Kidney tubule cell (primary cell): ENCODE measurements at regions not wholly inside any gene's neighbourhood (a gene's known extent, or its start where the extent isn't known, plus 50 kb on each side); places are given as distances from the start of the nearest gene placed in this dataset.
"Not testable (repeated sequence)": the region's sequence is repeated elsewhere in the genome, so short reads cannot be mapped to it uniquely, and the experiment has no call there.

Experiments
- DNase-seq: peaks from one replicate; pipeline ENCODE4 v3.0.0-alpha.2; 2018; ENCODE audit warnings: low spot score

DNA sequence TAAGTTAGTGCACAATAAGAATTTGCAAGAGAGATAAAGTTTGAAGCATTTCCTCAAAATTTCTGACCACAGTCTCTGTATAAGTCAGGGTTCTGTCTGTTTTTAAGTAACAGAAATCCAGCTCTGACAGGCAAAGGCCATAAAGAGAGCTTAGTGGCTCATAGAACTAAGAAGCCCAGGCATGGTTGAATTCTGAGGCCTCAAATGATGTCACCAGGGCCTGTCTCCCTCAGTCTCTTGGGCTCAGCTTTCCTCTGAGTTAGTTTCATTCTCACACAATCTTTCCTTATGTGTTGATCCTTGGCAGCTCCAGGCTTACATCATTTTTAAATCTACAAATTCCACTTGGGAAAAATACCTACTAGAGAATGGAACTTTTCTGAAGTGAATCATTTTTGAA, 173.4 kb upstream of the ATP2B1 start:
- DNase-seq: peak; percentile 59

DNA sequence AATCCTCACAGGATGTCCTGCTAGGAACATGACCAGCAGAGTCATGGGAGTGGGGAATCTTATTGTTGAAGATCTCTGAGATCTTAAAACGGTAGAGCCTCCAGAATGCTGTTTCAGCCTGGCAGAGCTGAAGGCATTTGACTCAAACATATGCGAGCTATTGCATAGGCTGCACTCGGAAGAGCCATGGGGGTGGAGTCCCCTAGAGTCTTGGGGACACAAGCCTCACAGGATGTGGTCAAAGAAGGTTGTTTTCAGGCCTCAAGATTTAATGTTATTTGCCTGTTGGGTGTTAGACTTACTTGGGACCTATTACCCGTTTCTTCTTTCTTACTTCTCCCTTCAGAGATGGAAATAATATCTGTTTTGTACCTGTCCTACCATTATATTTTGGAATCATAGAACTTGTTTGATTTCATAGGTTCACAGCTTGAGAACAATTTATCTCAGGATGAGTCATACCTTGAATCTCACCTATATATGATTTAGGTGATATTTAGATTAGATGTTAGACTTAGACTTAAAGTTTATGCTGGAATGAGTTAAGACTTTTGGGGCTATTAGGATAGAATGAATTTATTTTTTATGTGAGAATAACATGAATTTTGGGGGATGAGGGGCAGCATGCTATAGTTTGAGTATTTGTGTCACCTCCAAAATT, 172.2 kb upstream of the ATP2B1 start:
- DNase-seq: no peak

DNA sequence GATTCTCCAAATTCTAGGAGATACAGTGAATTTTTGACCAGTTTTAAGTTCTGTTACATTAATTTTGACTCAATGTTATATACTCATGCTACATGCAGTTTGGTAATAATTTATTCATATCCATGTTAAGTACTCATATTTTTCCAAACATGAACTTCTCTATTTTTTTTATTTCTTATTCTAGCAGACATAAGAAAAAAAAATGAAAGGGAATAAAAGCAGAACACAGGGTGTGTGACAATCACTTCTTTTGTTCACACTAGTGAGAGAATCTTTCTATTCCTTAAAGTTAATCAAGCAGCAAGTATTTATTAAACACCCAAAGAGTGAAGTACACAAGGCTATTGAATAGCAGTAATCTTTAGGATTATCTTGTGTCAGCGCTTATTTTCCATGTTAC, 171.1 kb upstream of the ATP2B1 start:
- DNase-seq: no peak

- no peak for DNase-seq
Measured at GRCh38 chr12:89878950-89879349, 170.3 kb upstream of the ATP2B1 start.

GRCh38 chr12:89878327-89878726, 169.7 kb upstream of the ATP2B1 start:
- DNase-seq: no peak

DNA sequence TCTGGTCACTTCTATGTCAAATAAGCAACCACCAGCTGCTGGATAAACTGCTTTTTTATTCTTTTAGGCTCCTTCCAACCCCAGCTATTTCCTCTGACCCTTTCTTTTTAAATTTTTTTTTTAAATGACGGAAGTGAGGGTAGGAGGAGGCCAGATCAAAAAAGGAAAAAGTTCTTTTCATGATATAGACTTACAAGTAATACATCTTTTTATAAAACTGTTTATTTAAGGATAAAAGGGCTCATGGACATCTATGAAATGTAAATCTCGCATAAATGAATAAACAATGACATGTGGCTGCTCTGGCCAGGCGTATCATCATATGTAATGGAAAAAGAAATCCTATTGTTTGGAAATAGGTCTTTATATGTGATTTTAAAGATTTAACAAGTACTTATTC, 169.0 kb upstream of the ATP2B1 start:
- no peak for DNase-seq

- no peak for DNase-seq
Measured at GRCh38 chr12:89877136-89877535, 168.5 kb upstream of the ATP2B1 start.

DNA sequence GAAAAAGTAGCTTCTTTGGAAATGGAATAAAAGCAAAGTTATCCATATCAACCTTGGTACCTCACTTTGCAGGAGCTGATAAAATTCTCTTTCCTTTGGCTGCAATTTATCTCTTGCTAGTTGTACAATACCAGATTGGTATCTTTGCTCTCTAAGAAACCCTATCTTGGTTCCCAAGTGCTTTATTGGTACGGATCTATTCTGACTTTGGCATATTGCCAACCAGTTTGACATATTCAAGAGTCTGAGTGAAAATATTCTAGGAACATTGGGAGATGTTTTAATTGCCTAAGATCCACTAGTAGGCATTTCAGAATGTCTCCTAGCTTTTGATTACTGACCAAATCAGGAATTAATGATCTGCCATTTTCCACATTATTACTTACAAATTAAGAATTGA, 167.2 kb upstream of the ATP2B1 start:
- DNase-seq: no peak

- no peak for DNase-seq
Measured at GRCh38 chr12:89875225-89875624, 166.6 kb upstream of the ATP2B1 start.

DNA sequence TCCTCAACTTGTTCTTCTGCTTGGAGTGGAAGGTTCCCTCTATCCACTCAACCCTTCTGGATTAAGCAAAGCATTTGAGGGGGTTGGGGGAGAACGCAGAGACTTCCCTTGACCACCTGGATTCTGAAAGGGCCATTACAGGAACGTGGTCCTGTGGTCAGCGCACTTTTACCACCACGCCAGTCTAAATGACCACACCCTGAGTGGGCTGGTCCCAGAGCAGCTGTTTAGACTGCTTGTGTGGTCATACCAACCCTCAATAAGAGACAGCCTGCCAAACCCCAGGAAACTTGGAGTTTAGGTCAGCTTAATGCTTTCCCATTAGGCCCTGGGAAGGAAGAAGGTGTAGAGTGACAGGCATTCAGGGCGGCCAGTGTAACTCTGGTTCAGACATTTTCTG, 165.5 kb upstream of the ATP2B1 start:
- DNase-seq: no peak

DNA sequence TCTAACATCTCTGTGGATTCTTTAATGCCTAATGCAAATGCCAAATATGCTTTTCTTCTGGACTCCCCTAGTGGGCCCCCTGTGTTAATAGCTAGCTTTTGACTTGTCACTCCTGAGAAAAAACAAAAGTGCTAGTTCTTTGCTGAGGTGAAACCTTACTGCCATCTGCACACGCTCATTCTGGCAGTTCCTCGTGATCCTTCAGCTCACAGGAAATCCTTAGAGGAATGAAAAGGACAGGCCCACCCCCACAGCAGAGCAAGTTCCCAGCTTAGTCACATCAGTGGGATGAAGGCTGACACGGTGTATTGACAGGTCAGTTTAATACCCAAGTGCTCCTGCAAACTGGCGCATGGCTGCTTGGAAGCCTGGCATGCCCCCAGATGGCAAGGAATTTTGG, 165.1 kb upstream of the ATP2B1 start:
- peak; percentile 11 for DNase-seq

DNA sequence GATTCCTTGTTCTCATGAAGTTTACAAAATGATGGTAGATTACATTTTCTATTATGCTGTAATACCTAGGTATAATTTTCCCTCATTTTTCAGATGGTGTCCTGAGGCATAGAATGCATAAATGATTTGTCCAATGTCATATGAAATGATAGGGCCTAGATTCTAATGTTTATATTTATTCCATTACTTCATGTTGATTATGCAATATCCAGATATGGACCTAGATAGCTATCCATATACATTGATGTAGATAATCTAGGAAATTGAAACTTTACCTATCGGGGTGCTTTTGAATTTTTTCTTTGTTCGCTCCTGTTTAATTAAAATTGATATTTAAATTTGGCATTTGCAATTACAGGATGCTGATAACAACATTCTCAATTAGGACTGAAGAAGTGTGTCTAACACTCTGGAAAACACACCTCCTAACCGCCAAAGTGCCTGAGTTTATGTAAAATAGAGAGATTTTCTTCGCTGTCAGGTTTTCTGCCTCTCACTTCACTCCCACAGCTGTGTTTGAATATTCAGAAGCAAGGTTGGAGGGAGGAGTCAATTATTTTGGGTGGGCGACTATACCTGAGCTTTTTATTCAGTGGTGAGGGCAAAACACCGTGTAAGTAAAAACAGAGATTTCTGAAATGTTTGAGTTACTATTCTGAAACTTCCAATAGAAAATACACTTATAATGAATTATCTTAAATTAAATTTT, 164.4 kb upstream of the ATP2B1 start:
- DNase-seq: no peak

GRCh38 chr12:89870413-89871184, 162.0 kb upstream of the ATP2B1 start:
- no peak for DNase-seq

DNA sequence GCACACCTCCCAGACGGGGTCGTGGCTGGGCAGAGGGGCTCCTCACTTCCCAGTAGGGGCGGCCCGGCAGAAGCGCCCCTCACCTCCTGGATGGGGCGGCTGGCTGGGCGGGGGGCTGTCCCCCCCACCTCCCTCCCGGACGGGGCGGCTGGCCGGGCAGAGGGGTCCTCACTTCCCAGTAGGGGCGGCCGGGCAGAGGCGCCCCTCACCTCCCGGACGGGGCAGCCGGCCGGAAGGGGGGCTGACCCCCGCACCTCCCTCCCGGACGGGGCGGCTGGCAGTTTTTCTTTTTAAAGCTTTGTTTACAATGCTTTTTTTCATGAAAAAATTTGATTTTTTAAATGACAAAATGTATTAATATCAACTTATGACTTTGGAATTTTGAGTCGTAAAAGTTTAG, 159.0 kb upstream of the ATP2B1 start:
- not testable (repeated sequence) for DNase-seq

DNA sequence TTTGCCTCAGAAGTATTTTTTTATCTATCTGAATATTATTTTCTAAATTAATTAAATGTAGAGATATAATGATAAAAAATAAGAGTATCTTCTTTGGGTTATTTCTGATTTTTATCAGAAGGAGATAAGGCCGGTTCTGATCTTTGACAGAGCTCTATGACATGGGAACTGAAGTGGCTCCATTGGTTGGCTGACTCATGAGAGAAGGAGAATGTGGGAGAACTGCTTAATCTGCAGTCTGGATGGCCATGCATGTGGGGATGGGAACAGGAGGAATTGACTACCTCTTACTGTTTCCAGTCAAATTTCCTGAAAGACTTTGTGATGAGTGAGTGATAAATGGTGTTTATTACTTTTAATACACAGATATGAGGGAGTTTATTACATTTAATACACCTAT, 155.8 kb upstream of the ATP2B1 start:
- DNase-seq: no peak

- peak; percentile 6 for DNase-seq
Measured at GRCh38 chr12:89863968-89864367, 155.3 kb upstream of the ATP2B1 start.

- DNase-seq: no peak
Measured at GRCh38 chr12:89863493-89863938, 154.9 kb upstream of the ATP2B1 start.

- peak; percentile 30 for DNase-seq
Measured at GRCh38 chr12:89862511-89863445, 154.1 kb upstream of the ATP2B1 start.

- peak; percentile 21 for DNase-seq
Measured at GRCh38 chr12:89861086-89861485, 152.4 kb upstream of the ATP2B1 start.

DNA sequence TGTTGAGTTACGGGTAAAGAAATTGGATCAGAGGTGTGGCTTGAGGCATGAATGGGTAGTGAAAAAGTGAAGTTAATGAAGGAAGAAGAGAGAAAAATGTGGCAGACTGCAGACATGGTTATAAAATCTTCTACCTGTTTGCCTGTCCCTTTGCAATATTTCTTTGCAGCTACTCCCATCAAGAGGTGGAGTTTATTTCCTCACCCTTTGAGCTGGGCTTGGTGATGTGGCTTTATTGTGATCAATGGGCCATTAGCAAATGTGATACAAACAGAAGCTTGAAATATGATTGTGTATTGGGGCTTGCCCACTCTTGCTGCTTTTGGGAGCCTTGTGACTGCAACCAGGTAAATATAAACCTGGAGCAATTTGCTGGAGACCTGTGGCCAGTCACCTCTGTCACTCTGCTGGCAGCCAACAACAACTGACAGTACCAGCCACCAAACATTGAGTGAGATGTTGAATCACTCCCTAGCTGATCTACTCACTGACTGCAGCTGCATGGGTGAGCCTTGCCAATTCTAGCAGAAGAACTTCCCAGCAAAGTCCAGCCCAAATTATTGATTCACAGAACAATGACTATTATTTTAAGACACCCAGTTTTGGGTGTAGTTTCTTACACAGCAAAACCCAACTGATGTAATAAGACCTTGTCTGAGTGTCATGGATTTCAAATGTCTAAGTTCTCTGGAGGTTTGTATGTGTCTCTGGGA, 151.0 kb upstream of the ATP2B1 start:
- peak; percentile 52 for DNase-seq

DNA sequence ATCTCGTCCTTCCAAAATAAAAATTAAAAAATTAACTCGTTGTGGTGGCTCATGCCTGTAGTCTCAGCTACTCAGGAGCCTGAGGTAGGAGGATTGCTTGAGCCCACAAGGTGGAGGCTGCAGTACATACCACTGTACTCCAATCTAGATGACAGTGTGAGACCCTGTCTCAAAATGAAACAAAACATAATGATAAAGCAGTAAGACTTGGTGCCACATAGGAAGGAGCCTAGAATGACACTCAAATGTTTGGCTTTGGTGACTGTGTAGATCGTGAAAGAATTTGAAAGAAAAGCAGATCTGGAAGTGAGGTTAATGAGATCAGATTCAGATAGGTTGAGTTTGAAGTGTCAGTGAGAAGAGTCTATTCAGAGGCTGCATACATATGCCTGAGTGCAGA, 150.1 kb upstream of the ATP2B1 start:
- DNase-seq: no peak
